NCI-H69 (cell line): ENCODE measurements at regions not wholly inside any gene's neighbourhood (a gene's known extent, or its start where the extent isn't known, plus 50 kb on each side); places are given as distances from the start of the nearest gene placed in this dataset.
"Not testable (repeated sequence)": the region's sequence is repeated elsewhere in the genome, so short reads cannot be mapped to it uniquely, and the experiment has no call there.

Source experiments
- DNase-seq: peaks from one replicate; lab custom pipeline; 2025; lab: John Stamatoyannopoulos, UW

DNA sequence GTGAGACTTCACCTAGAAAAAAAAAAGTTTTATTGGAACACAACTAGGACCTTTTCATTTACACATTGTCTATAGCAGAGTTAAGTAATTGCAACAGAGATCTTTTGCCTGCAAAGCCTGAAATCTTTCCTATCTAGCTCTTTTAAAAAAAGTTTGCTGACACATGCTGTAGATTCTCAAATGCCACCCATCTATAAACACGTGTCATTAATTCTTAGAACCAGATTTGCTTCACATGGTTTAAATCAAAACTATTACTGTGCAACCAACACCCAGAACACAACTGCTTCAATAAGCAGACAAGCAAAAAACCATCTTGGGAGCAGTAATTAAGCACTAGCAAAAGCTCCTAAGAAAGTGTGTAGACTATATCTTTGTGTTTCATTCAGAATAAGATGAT is 55.0 kb downstream of the OXSM start:
- DNase-seq = no peak

DNA sequence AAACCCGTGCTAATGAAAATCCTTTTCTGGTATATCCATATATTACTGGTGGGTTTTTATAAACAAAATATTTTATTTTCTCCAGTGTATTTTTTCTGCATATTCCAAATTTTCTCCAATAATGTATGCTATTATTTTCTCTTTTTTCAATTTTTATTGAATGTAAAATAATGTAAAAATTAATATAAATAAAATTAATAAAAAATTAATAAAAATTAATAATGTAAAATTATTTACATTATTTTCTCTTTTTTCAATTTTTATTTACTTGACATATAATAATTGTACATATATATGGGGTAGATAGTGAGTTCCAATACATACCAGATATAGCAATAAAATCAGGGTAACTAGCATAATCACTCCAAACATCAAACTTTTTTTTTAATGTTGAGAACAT is 56.4 kb downstream of the OXSM start:
- no peak for DNase-seq

DNA sequence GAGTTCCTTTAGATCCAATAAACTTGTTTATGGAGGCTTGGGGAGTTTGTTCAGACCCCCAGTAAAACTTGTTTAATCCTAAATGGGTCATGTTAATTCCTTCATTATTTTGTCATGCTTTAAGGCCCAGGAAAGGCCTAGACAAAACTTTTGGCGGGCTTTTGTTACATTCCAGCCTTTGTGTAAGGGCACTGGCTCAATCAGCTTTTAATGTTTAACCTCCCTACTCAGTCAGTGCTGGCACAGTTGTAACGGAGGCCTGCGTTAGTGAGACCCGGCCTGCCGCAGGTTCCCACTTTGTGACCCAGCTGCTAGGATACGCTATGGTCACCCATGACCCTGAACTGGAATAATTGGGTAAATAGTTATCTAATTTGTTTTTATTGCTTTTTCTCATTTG is 59.2 kb downstream of the OXSM start:
- no peak for DNase-seq

DNA sequence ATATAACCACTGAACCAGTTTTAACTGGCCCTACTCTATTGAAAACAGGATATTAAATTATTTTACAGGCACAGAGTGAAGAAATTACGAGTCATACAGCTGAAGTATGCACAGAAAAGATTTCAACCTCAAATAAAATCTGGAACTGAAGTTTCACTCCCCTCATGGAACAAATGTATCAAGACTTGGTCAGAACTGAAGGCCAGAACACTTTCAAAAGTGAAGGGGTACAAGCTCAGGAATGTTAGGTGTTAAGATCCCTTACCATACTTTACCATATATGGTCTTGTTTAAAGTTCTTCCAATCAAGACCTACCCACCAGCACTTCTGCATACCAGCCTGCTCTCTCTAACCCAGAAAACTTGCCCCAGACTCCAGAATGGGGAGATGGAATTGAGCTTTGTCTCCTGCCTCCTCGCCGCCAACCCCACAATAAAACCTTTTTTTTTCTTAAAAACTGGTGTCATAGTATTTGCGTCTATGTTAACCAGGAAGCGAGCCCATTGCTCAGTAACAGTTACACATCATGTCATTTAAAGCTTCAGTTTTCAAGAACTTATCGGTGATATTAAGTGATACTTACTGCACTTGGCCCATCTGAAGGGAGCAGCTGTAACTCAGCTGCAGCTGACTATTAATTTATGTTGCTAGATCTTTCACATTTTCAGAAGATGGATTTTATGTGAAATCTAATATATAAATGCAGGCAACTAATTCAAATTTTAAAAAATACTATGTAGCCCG is 59.9 kb downstream of the OXSM start:
- no peak for DNase-seq

DNA sequence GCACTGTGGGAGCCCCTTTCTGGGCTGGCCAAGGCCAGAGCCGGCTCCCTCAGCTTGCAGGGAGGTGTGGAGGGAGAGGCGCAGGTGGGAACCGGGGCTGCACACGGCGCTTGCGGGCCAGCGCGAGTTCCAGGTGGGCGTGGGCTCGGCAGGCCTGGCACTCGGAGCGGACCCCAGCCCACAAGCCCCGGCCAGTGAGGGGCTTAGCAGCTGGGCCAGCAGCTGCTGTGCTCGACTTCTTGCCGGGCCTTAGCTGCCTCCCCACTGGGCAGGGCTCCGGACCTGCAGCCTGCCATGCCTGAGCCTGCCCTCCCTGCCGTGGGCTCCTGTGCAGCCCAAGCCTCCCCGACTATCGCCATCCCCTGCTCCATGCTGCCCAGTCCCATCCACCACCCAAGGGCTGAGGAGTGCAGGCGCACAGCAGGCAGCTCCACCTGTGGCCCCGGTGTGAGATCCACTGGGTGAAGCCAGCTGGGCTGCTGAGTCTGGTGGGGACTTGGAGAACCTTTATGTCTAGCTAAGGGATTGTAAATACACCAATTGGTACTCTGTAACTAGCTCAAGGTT is 61.9 kb downstream of the OXSM start:
- DNase-seq = not testable (repeated sequence)

DNA sequence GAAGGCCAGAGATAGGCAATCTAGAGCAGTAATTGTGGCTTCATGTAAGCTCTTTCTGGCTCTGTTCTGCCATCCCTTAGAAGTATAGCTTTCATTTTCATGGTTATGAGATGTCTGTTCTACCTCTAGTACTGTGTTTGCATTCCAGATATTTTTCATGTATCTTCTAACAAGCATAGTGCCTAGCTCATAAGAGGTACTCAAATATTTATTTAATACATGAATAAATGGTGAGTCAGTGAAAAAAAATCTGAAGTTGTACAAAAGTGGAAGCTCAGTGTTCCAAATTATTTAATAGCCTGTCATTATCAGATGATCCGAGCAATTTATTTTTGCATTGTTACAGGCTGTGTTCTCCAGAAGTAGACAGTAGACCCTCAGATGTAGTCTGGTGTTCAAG is 64.3 kb downstream of the OXSM start:
- DNase-seq = no peak

DNA sequence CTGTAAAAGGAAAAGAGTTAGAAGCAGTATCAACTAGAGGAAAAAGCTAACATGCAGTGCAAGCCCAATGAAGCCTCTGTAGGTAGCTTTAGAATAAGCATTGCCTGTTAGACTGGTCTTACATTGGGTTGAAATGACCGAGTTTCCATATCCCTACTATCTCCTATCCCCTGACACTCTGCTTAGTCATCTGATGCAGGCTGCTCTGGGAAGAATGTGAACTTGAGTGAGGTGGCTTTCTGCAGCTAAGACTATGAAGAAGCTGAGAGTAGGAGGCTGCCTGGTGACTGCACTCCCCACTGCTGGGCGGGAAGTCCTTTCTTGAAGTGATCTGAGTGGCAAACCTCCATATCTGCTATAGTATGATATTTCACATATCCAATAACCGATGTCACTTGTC is 64.7 kb downstream of the OXSM start:
- no peak for DNase-seq

DNA sequence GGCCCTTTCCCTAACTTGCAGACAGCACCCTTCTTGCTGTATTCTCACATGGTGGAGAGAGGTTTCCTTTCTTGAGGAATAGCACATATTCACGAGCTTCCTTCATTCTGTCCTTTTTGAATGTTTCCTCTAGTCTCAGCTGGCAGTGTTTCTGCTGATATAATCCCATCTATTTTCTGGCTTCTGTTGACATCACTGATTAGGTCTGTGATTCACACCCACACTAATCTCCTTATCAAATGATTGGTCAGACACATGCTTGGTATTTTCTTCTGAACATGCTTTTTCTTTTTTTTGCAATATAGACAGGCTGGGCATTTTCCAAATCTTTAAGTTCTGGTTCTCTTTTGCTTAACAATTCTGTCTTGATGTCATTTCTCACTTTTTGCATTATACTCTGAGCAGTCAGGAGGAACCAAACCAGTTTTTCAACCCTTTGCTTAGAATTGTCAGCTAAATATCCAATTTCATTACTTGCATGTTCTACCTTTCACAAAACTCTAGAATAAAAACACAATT is 65.4 kb downstream of the OXSM start:
- no peak for DNase-seq

DNA sequence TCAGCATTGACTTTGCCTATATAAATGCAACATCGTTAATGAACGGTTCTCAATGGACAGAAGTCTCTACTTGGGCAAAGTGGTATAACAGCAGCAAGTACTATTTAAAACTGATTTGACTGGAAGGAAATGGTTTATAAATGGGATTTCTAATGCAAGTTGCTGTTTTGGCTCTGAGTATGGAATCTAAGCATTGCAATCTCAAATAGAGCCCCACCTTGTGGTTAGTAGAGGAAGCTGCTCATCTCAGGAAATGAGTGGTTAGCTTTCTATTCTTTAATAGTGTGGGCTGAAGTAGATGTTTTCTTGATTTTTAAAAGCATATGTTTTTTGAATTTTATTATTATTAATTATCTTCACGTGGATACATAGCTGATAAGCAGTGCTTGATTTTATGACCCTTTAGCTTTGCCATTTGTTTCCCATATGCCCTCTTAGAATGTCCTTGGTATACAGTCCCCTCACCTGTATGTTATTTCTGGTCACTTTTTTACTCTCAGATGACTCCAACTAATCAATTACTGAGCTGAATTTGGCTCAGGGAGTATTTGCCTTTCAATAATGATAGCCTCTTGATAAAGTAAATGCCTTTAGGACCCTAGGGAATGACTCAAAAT is 67.1 kb downstream of the OXSM start:
- peak; percentile 50 for DNase-seq

DNA sequence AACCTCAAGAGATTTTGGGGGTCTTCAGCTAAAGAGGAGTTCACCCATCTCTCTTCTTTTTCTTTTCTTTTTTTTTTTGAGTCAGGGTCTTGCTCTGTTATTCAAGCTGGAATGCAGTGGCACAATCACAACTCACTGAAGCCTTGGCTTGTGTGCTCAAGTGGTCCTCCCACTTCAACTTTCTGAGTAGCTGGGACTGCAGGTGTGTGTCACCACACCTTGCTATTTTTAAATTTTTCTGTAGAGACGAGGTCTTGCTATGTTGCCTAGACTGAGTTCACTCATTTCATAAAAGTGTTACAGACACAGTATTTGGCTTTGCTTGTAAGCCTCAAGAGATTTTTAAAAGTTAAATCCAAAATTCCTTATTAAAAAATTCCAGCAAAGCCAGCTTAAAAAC is 71.7 kb downstream of the OXSM start:
- DNase-seq = no peak

DNA sequence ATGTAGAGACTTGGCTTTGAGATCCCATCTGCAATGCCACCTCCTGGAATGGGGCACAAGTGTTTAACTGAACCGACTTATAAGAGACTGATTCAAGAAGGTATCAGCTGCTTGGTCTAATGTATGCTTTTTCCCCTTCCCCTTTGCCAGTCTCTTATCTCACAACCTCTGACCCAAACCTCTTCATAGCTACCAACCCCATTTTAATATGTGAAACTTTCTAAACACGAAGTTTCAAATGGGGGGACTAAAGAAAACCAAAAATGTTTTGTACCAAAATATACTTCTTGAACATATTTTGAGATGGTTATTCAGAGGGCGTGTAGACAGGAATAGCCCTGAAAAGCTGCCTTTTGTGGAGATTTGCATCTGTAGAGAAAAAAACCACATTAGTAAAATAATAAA is 73.1 kb downstream of the OXSM start:
- DNase-seq = no peak

DNA sequence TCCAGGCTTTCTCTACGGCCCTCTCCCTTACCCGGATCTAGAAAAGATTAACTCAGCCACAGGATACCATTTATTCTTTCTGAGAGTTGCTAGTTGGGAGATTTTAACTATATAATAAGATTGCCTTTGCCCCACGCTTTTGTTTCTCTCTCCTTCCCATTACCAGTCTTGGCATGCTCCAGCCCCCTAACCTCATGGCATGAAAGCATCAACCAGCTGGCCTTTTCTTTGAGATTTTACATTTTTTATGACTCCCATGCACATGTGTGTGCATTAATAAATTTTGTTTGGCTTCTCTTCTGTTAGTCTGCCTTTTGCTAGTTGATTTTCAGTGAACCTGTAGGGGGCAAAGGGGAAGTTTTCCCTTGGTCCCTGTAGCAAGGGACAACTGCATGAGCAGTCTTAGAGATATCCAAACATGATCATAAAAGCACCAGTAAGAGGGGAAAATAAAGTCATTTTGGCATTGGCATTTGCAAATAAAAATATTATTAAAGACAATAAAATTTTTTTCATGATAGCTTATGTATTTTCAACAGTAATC is 73.6 kb downstream of the OXSM start:
- DNase-seq = peak; percentile 3

DNA sequence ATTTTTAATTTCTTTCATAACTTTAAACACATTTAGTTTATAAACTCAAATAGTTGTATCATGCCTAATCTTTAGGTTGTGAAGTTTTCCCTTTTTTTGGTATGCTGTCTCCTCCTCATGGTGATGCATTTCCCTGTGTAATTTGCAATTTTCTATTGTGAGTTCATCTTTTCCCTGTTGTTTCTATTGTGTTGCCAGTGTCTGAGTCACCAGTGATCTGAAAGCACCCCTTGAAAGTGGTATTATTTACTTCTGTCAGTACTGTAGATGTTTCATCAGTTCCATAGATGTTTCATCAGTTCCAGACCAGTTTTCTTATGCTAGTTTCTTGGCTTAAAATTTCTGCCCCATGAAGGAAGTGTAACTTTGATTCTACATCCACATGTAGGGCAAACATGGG is 80.6 kb downstream of the OXSM start:
- no peak for DNase-seq

DNA sequence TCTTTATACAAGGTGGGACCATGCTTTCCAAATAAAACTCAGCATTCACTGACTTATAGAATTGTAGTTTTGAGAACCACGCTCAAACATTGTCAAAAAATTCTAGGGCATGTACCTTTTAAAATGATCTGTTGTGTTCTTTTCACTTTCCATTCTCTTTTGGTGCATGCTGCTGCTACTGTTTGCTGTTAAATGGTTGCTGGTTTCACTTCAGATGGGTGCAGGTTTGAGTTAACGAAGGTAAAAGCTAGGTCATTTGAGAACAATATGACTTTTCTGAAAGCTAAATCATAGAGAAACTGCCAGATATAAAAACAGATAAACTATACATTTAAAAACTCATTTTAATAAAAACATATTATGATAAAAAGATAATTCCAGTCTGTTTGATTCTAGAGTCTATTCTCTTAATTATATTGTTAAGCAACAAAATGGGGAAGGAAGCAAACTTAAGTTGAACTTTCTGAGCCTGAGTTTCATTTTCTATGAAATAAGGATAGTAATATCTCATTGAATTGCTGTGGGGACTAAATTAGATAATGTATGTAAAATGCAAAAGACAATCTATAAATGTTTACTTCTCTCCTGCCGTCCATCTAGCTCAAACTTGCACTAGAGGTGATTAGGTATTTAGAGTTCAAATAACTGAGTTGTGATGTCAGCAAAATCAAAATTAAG is 82.4 kb downstream of the OXSM start:
- no peak for DNase-seq

DNA sequence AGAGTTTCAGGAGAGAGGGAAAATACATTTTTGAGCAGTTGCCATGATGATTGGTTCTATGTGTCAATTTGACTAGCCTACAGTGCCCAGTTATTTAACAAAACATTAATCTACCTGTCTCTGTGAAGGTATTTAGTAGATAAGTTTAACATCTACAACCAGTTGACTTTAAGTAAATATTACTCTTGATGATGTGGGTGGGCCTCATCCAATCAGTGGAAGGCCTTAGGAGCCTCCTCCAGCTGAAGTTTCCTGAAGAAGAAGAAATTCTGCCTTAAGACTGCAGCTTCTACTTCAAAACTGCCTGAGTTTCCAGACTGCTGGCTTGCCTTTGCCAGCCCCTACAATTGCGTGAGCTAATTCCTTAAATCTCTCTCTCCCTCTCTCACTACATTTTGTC is 93.6 kb downstream of the OXSM start:
- no peak for DNase-seq

DNA sequence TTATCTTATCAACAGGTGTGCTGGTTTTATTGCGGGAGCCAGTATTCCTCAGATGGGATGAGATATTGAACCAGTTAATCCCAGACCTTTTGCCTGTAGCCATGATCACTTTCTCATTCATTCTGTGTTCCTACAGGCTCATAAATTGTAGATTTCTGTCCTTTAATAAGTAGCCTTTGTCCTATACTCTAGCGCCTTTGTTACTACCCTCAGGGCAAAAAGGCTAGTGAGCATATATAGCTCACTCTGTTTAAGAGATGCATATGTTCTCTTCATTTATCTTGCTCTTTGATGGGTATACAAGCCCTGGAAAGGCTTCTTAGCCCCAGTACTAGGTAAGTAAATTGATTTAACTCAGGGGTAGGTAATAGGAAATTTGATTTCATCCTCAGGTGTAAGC is 95.1 kb downstream of the OXSM start:
- peak; percentile 74 for DNase-seq

DNA sequence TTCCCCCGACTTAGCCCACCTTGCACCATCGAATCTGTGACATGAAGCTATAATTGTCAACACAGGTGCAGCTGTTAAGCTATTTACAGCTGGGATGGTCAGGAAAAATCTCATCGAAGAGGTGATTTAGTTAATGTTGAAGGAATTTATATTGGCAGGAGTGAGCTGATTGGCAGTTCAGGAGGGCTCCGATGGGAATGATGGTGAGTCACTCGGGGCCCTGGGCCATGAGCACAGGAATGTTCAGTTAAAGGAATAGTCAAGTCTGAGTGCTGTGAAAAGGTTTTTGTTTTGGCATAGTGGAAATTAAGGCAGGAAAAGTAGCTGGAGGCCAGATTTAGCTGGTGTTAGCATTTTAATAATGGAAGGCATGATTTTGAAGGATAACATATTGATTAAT is 95.7 kb downstream of the OXSM start:
- DNase-seq = no peak

DNA sequence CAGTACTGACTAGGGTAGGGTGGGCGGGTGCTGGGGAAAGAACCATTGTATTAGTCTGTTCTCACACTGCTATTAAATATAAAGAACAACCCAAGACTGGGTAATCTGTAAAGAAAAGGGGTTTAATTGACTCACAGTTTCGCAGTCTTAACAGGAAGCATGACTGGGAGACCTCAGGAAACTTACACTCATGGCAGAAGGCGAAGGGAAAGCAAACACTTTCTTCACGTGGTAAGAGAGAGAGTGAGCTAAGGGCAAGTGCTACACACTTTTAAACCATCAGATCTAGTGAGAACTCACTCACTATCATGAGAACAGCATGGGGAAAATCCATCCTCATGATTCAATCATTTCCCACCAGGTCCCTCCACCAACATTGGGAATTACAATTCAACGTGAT is 98.0 kb downstream of the OXSM start:
- DNase-seq = no peak

DNA sequence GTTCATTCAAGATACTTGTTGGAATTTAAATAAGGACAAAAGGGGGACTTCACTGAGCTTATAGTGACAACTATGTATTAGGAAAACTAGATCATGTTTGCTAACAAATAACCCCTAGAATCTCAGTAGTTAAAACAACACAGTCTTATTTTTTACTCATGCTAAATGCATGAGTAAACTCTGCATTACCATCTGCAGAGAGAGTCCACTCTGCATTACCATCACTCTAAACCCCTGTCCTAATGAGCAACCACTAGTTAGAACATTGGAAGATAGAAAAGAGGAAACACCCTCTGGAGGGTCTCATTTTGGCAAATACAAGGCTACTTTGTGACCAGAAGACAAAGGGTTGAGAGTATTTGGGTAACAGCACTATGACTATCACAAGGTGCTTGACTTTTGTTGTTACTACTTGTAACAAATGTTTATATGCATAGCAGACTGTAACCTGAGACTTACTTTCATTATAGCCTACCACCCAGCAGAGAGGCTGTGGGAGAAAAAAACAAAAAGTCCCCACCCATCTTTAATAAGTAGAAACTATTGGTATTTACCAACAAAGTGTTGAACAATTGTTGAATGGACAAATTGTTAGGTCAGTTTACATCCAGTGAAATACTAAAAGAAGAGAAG is 99.1 kb downstream of the OXSM start:
- DNase-seq = peak; percentile 3

DNA sequence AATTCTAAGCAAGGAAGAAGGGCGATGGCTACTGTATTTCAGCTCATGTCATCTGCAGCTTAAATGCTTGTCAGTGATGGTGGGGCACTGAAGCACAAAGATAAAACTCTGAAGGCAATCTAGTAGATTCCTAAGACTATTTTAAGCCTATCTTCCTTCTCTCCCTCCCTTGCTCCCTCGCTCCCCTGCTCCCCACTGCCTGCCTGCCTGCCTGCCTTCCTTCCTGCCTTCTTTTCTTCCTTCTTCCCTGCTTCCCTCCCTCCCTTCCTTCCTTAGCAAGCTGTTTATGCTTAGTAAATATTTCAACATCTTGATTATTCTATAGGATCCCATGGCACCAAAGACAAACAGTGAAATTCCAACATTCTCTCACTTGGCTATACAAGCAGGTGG is 99.6 kb downstream of the OXSM start:
- DNase-seq = no peak

DNA sequence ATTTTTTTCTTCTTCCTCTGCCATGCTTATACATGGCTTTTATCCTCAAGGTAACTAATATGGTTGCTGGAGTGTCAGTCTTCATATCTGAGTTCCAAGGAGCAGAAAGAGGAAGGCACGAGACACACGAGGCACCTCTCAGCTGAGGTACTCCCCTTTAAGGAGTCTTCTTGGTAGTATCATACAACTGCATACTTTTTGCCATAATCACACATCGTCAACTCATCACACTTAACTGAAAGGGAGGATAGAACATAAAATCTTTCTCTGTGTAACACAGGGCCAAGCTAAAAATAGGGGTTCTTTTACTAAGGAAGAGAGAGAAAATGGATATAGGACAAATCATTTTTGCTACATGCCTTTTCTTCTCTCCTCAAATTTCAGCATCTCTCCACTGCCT is 104.2 kb downstream of the OXSM start:
- no peak for DNase-seq

DNA sequence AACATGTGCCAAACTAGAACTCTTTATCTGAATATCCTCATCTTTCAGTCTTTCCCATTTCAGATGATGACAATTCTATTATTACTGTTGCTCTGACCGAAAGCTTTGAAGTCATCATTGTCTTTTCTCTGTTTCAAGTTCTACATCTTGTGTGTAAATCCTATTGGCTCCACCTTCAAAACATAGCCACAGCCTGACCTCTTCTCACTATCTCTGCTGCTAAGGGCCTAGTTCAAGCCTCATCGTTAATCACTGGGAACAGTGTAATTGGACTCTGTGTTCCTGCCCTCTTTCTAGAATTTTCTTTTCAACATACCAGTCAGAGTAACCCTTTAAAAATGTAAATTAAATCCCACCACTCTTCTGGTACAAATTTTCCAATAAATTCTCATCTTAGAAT is 105.1 kb downstream of the OXSM start:
- no peak for DNase-seq
